ENCODE measurements at regions not wholly inside any gene's neighbourhood (a gene's known extent, or its start where the extent isn't known, plus 50 kb on each side); places are given as distances from the start of the nearest gene placed in this dataset.

GRCh38 chr5:171667341-171668096, 118.1 kb upstream of the SMIM23 start:
- TF ChIP-seq CTCF (conservative IDR thresholded peaks at IDR 0.05) (no peak), EZH2 (IDR thresholded peaks at IDR 0.05; ENCODE audit: low read depth) (no peak)
